NCI-H2107 treated with DMSO at 0.1 percent for 48 hours (cell line): ENCODE measurements at regions not wholly inside any gene's neighbourhood (a gene's known extent, or its start where the extent isn't known, plus 50 kb on each side); places are given as distances from the start of the nearest gene placed in this dataset.
"Not testable (repeated sequence)": the region's sequence is repeated elsewhere in the genome, so short reads cannot be mapped to it uniquely, and the experiment has no call there.

Experiments used
- DNase-seq: peaks from one replicate; lab custom pipeline; 2025; ENCODE audit not compliant: unreplicated experiment; lab: John Stamatoyannopoulos, UW

GRCh38 chr11:3514635-3515424 is 127.0 kb downstream of the ART5 start:
- DNase-seq = not testable (repeated sequence)

- not testable (repeated sequence) for DNase-seq
Observed at GRCh38 chr11:3513311-3513710, 128.5 kb downstream of the ART5 start.

DNA sequence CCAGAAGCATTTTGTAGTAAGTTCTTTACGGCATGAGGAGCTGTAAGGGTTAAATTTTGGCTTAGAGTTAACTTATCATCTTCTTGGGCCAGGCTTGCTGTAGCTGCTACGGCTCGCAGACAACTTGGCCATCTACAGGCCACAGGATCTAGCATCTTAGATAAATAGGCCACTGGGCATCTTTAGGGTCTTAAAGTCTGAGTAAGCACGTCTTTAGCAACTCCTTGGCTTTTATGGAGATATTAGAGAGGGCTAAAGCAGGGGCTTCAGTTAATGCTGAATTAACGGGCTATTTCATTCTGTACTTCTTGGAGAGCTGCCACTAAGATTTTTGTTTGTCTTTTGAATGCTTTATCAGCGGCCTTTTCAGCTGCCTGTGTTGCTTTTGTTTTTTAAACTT is 129.0 kb downstream of the ART5 start:
- not testable (repeated sequence) for DNase-seq

DNA sequence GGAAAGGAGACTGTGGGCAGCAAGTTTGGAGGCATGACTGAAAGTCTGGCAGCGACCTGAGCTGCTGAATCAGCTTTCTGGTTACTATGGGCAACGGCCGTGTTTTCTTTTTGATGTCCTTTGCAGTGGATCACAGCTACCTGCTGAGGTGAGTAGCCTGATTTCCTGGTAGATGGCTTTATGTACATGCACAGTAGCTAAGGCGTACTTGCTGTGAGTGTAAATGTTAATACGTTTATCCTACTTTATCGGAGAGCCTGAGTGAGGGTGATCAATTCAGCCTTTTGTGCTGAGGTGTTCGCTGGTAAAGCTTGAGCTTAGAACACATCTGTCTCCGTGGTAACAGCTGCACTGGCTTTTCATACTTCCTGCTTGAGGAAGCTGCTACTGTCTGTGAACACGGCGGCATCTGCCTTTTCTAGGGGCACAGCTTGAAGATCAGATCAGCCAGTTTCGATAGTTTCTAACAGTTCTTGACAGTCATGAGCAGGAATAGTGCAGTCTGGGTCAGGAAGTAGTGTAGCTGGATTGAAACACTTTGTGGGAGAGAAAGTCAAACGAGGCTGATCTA is 129.6 kb downstream of the ART5 start:
- not testable (repeated sequence) for DNase-seq

DNA sequence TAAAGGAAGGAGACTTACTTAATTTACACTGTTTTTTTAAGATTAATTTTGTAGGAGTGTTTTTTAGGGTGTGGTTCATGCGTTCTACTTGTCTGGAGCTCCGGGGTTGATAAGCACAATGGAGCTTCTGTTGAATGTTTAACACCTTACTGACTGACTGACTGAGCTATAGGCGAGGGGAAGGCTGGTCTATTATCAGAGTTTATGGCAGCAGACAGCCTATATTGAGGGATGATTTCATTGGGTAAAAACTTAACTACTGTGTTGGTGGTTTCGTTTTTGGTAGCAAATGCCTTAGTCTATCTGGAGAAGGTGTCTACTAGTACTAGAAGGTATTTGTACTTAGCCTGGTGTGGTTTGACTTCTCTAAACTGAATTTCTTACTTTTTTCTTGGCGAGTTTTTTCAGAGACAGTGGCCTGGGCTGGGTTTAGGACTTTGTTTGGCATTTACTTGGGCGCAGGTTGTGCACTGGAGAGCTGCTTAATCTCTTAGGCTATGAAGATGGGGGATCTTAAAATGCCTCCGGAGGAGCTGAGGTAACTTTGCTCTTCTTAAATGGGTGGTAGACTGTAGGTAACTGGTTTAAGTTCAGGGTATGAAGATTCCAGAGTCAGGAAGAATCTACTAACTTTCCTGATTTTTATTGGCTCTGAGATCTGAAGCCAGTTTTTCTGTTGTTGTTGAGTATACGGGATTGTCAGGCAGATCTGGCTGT is 130.2 kb downstream of the ART5 start:
- not testable (repeated sequence) for DNase-seq

DNA sequence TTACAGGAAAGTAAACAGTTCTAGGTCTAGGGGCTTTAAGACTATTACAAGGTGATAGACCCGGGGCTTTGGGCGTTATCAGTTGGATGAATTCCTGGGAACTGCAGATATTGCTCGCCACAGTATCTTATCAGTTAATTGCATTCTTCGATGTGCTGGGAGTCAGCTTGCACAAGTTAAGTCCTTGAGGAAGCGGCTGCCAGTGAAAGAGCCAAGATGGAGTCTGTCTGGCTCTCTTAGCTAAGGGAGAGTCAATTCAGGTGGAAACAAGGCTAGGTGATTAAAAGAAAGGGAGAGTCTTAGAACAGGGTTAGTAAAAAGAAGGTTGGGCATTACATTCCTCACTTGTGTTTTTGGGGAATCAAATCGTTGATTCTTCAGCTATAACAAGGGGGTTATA is 130.6 kb upstream of the ZNF195 start:
- DNase-seq = not testable (repeated sequence)

DNA sequence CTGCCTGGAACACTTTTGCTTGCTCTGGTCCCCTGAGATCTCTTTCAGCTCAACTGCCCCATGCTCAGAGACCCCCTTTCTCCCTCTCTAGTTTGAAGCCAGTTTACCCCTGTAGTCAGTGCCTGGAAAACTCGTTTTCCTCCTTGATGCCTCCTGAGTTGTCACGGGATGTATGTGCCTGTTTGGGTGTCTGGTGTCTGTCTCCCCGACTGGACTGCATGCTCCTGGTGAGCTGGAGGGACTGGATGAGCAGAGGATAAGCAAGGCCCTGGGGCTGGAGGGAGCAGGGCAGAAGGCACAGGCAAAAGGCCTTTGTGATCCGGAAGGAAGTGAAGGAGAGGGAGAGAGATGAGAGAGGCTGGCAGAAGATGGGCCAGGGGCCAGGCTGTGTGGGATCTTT is 120.3 kb upstream of the ZNF195 start:
- DNase-seq = not testable (repeated sequence)

DNA sequence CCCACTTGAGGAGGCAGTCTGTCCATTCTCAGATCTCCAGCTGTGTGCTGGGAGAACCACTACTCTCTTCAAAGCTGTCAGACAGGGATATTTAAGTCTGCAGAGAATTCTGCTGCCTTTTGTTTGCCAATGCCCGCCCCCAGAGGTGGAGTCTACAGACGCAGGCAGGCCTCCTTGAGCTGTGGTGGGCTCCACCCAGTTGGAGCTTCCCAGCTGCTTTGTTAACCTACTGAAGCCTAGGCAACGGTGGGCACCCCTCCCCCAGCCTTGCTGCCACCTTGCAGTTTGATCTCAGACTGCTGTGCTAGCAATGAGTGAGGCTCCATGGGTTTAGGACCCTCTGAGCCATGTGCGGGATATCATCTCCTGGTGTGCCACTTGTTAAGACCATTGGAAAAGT is 119.4 kb upstream of the ZNF195 start:
- not testable (repeated sequence) for DNase-seq

DNA sequence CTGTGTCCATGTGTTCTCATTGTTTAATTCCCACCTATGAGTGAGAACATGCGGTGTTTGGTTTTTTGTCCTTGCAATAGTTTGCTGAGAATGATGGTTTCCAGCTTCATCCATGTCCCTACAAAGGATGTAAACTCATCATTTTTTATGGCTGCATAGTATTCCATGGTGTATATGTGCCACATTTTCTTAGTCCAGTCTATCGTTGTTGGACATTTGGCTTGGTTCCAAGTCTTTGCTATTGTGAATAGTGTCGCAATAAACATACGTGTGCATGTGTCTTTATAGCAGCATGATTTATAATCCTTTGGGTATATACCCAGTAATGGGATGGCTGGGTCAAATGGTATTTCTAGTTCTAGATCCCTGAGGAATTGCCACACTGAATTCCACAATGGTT is 114.2 kb upstream of the ZNF195 start:
- not testable (repeated sequence) for DNase-seq

DNA sequence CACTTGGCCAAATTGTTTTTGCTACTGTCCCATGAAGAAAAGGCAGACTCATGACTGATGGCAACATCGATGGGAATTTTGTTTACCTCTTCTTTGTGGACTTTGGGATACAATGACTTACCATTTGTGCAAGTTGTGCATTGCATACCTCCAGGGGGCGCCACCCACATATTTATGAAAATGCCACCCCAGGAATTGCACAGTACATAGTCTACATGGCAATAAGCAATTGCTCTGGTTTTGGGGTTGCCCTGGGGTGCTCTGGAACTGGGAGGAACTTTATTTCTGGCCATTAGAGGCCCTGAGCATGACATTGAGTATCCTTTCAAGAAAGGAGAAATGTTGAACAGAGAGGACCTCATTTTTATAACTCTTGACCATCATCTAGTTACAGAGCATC is 109.1 kb upstream of the ZNF195 start:
- DNase-seq = not testable (repeated sequence)

- DNase-seq = not testable (repeated sequence)
Observed at GRCh38 chr11:3485737-3486136, 106.8 kb upstream of the ZNF195 start.

GRCh38 chr11:3476937-3477885 is 98.3 kb upstream of the ZNF195 start:
- not testable (repeated sequence) for DNase-seq

DNA sequence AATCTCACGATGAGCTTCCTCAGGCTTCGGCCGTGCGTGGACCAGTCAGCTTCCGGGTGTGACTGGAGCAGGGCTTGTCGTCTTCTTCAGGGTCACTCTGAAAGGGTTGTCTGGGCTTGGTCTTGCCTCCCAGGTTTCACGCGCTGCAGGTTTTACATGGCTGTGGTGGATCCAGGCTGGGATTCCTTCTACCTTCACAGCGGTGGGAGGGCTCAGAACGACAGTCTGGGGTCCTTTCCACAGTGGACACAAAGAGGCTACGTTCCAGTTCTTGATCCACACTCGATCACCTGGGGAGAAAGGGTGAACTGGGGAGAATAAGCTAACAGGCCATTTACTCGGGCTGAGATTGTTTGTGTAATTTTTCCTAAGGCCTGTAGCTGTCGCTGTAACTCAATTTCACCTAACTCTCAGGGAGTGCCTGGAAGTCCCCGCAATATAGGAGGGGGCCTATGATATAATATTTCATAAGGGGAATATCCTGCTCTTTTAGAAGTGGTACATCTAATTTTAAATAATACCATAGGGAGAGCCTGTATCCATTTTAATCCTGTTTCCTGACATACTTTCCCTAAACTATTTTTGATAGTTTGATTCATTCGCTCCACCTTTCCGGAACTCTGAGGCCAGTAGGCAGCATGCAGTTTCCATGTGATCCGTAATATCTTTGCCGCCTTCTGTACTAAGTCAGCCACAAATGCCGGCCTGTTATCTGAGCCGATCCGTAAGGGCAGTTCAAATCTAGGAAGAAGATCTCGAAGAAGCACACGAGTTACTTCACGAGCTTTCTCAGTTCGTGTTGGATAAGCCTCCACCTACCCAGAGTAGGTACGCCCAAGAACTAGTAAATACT is 97.4 kb upstream of the ZNF195 start:
- DNase-seq = not testable (repeated sequence)

DNA sequence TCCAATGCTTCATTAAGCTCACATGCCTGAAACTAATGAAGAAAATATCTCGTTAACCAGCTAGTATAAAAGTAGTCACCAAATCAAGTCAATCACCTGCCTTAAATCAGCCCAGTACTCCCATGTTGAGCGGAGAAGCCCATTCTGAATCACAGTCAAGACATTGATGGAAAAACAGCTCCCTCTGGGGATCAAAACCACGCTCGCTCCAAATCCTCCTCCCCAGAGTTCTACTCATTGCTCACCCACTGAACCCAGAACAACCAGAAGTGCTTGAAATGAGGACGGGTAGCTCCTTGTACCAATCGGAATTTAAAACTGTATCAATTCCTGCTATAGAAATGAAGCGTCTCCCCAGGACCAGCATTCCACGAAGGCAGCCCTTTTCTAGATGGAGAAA is 90.0 kb upstream of the ZNF195 start:
- not testable (repeated sequence) for DNase-seq

DNA sequence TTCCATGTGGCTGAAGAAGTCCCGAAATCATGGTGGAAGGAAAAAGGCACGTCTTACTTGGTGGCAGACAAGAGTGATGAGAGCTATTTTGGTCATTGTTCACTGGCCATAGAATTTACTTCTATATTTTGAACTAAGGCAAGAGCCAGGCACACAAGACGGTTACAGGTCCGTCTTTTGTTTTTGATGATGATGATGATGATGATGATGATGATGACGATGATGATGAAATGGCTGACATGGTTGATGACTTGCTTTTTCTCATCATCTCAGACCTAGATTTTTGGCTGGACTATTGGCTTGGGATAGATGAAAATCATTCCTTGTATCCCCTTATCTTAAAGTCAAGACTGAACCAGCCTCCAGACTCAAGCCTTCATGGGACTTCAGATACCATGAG is 88.7 kb upstream of the ZNF195 start:
- not testable (repeated sequence) for DNase-seq

DNA sequence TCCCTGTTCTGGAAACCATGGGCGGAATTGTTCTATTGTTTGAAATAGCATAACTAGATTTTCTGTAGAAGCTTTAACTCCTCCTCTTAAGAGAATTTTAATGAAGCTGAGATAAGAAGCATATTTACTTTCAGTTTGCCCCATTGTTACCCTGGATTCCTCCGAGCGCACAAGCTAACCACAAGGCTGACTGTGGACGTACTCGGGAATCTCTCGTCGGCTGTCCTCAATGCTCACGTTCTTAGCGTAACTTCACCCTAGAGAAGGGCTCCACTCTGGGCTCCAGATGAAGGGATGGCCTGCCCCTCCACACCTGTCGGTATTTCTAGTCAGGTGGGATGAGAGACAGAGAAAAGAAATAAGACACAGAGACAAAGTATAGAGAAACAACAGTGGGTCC is 76.7 kb upstream of the ZNF195 start:
- DNase-seq = not testable (repeated sequence)

- not testable (repeated sequence) for DNase-seq
Observed at GRCh38 chr11:3454844-3455243, 75.9 kb upstream of the ZNF195 start.

- DNase-seq = not testable (repeated sequence)
Observed at GRCh38 chr11:3453596-3454256, 74.8 kb upstream of the ZNF195 start.

DNA sequence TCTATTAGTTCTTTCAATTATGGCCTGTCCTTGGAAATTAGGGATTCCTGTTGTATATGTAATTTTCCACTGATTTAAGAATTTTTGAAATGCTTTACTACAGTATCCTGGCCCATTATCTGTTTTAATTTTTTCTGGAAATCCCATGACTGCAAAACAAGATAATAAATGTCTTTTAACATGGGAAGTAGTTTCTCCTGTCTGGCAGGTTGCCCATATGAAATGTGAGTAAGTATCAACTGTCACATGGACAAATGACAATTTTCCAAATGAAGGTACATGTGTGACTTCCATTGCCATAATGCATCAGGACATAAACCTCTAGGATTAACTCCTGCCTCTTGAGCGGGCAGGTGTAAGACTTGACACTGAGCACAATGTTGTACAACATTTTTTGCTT is 71.9 kb upstream of the ZNF195 start:
- DNase-seq = not testable (repeated sequence)
